Kidney (tissue), 13 donors: ENCODE measurements at regions not wholly inside any gene's neighbourhood (a gene's known extent, or its start where the extent isn't known, plus 50 kb on each side); places are given as distances from the start of the nearest gene placed in this dataset.

Experiments
- DNase-seq, 5 donors: peaks; one replicate each; pipeline ENCODE4 v3.0.0-alpha.2; 2013 to 2020
- FAIRE-seq: peaks from 2 replicates; lab custom pipeline; 2012; peaks lifted over from hg19 to GRCh38; lab: Jason Lieb, UNC
- H3K27ac ChIP-seq, 2 donors: one replicate each; pipeline ENCODE4 v1.7.0; 2013; ENCODE audit warnings: low read depth in 2 of 2, low read length in 2 of 2, inconsistent platforms in 1 of 2
- H3K27me3 ChIP-seq: one replicate; pipeline ENCODE4 v1.7.1; 2013; ENCODE audit warnings: low read length, inconsistent platforms; ENCODE audit not compliant: control insufficient read depth, insufficient read depth
- H3K36me3 ChIP-seq, 3 donors: one replicate each; pipeline versions ENCODE4 v1.7.0 to v1.7.1; 2013; ENCODE audit warnings: low read length in 3 of 3, control low read depth in 1 of 3, inconsistent platforms in 1 of 3; ENCODE audit not compliant: insufficient read depth in 3 of 3, control insufficient read depth in 2 of 3
- H3K4me1 ChIP-seq, 3 donors: one replicate each; pipeline versions ENCODE4 v1.7.0 to v1.7.1; 2013; ENCODE audit warnings: low read length in 3 of 3, inconsistent platforms in 1 of 3, low read depth in 1 of 3; ENCODE audit not compliant: control insufficient read depth in 2 of 3, insufficient read depth in 2 of 3
- H3K4me3 ChIP-seq, 3 donors: one replicate each; pipeline versions ENCODE4 v1.7.0 to v1.8.1; 2013; ENCODE audit warnings: low read length in 3 of 3, control low read depth in 1 of 3, inconsistent platforms in 1 of 3
- H3K9ac ChIP-seq, 3 donors: one replicate each; pipeline versions ENCODE4 v1.7.0 to v1.7.1; 2013; ENCODE audit warnings: low read length in 3 of 3, control low read depth in 1 of 3, inconsistent platforms in 1 of 3
- H3K9me3 ChIP-seq, 3 donors: one replicate each; pipeline versions ENCODE4 v1.7.0 to v1.7.1; 2013; ENCODE audit warnings: low read length in 3 of 3, control low read depth in 1 of 3, inconsistent platforms in 1 of 3; ENCODE audit not compliant: control insufficient read depth in 2 of 3, insufficient read depth in 1 of 3
- intact Hi-C: fragments of 100-400 bp; cut with DNase I; formaldehyde crosslinking; loops from one replicate; pipeline ENCODE4 v1.11.1; 2022
- TF ChIP-seq, protein P1 (sequence below): IDR thresholded peaks from 3 replicates; pipeline ENCODE4 v1.5.1; 2012; ENCODE audit warnings: mild to moderate bottlenecking, moderate library complexity, borderline replicate concordance; ENCODE audit not compliant: insufficient read depth; ENCODE audit errors: extremely low read depth
- donor health status: control.
- donor health status: control.
- donor health status: control.
- donor health status: control.
- donor health status: control.
- donor health status: DM: yes; HTN: yes; CAD: no.
- donor health status: Normal renal cell carcinoma (clear cell type).

DNA sequence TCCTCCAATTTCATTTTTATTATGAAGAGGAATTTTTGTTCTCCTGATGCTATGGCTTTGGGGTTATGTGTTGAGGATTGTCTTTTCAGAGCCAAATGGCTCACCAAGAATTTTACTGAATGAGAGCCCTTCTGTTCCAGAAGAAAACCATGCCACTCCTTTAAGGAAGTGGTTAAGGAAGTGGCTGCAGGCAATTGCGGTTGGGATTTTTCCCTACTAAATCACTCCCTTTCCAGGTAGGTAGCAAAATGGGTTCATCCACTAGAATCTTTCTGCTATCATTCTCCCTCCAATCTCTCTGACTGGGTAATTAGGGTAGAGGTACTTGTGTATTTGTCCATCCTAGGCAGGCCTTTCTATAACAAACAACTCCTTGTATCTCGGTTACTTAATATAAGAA lies 163.1 kb downstream of the TTC8 start:
- FAIRE-seq: no peak
- TF ChIP-seq, protein P1, sequence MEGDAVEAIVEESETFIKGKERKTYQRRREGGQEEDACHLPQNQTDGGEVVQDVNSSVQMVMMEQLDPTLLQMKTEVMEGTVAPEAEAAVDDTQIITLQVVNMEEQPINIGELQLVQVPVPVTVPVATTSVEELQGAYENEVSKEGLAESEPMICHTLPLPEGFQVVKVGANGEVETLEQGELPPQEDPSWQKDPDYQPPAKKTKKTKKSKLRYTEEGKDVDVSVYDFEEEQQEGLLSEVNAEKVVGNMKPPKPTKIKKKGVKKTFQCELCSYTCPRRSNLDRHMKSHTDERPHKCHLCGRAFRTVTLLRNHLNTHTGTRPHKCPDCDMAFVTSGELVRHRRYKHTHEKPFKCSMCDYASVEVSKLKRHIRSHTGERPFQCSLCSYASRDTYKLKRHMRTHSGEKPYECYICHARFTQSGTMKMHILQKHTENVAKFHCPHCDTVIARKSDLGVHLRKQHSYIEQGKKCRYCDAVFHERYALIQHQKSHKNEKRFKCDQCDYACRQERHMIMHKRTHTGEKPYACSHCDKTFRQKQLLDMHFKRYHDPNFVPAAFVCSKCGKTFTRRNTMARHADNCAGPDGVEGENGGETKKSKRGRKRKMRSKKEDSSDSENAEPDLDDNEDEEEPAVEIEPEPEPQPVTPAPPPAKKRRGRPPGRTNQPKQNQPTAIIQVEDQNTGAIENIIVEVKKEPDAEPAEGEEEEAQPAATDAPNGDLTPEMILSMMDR: no peak
- no peaks in the 10 kb centered on the region for H3K36me3 ChIP-seq

DNA sequence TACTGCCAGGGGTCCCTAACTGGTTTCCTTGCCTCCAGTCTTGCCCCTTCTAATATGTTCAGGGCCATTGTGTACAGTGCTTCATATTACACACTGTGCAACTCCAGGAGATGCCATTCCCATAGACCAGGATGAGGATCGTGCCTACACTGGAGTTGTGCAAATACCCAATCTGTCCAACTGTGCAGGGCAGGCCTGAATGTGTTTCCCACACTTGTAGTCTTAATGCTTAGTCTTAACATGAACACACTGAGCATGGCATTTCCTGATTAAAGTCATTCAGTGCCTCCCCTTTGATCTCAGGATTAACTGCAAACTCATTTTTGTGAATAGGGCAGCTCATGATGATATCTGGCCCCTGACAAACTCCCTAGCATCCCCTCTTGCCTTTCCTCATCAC lies 165.5 kb downstream of the TTC8 start:
- H3K36me3 ChIP-seq: no peaks in the 10 kb centered on the region
- FAIRE-seq (no peak), DNase-seq (no peak)
- no peak overlapping the region for H3K9ac ChIP-seq
- H3K27ac ChIP-seq: no peak overlapping the region
- H3K9me3 ChIP-seq: peaks cover 0 to 3% (median 0%) of the 10 kb centered on the region in 3 donors
- H3K4me1 ChIP-seq: no peaks in the 10 kb centered on the region
- H3K4me3 ChIP-seq: no peak overlapping the region
- no peaks in the 10 kb centered on the region for H3K27me3 ChIP-seq
- intact Hi-C loops: no loop called here
- TF ChIP-seq, protein P1: no peak

More for the DNA sequence above, 163.1 kb downstream of the TTC8 start:
- intact Hi-C loops: no loop called here
- no peak overlapping the region for H3K4me3 ChIP-seq
- H3K9me3 ChIP-seq: peaks cover 0 to 3% (median 0%) of the 10 kb centered on the region in 3 donors
- no peak overlapping the region for H3K27ac ChIP-seq
- no peaks in the 10 kb centered on the region for H3K27me3 ChIP-seq
- no peaks in the 10 kb centered on the region for H3K4me1 ChIP-seq
- H3K9ac ChIP-seq: no peak overlapping the region
- DNase-seq: no peak

DNA sequence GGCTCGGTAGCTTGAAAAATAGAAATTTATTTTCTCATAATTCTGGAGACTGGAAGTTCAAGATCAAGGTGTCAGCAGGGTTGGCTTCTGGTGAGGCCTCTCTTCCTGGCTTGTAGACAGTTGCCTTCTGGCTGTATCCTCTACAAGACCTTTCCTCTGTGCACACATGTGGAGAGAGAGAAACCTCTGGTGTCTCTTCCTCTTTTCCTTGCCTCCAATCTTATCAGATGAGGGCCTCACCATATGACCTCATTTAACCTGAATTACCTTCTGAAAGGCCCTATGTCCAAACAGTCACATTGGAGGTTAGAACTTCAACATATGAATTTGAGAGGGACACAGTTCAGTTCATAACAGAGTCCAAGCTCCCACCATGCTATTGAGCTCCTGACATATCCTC lies 166.4 kb downstream of the TTC8 start:
- Histone ChIP-seq H3K4me3 (no peak overlapping the region), H3K36me3 (no peaks in the 10 kb centered on the region), H3K27me3 (no peaks in the 10 kb centered on the region), H3K9ac (no peak overlapping the region), H3K27ac (no peak overlapping the region), H3K9me3 (peaks cover 0 to 3% (median 0%) of the 10 kb centered on the region in 3 donors), H3K4me1 (no peaks in the 10 kb centered on the region)
- DNase-seq: no peak
- TF ChIP-seq, protein P1: no peak
- no peak for FAIRE-seq
- intact Hi-C loops: no loop called here

DNA sequence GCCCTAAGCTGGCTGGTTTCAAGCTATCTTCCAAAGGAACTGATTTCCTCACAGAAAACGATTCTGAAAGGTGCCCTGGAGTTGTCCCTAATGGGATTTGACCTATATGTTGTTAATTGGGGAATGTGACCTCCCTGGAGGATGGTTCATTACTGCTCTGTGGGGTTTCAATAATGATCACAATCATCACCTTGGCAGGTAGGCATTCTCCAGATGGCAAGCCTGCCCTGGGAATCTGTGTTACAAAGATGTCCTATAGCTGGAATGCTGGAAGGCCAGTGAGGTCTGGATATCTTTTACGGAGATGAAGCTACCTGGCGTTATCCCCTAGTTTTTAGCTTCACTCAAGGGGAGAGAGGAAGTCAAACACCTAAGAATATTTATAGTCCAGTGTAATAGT lies 167.6 kb downstream of the TTC8 start:
- TF ChIP-seq, protein P1: no peak
- no peak overlapping the region for H3K4me3 ChIP-seq
- FAIRE-seq (no peak), DNase-seq (no peak)
- H3K27ac ChIP-seq: no peak overlapping the region
- no peaks in the 10 kb centered on the region for H3K36me3 ChIP-seq
- intact Hi-C loops: no loop called here
- no peaks in the 10 kb centered on the region for H3K4me1 ChIP-seq
- peaks cover 0 to 3% (median 0%) of the 10 kb centered on the region in 3 donors for H3K9me3 ChIP-seq
- H3K9ac ChIP-seq: no peak overlapping the region
- H3K27me3 ChIP-seq: no peaks in the 10 kb centered on the region
